ENCODE measurements at regions not wholly inside any gene's neighbourhood (a gene's known extent, or its start where the extent isn't known, plus 50 kb on each side); places are given as distances from the start of the nearest gene placed in this dataset.

DNA sequence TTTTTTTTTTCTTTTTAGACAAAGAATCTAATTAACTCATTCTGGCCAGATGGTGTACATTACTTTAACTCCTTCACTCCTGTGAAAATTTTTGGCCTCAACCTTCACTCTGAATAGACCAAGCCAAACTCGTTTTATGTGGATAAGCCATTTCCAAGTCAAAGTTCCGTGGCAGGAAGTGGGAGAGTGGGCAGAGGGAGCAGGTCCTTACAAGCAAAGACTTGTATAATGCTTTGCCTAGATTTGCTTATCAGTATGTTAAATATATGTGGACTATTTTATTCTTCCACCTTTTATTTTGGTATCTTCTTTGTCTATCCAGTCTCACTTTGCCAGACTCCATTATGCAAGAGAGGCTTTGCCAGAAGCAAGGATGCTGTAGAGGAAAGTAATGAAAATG, 178.1 kb upstream of the TNP1 start:
- no peak for TF ChIP-seq POLR2AphosphoS5 (IDR thresholded peaks at IDR 0.05)
- no peak for TF ChIP-seq POLR2A (IDR thresholded peaks at IDR 0.05)
- TF ChIP-seq, protein P1, sequence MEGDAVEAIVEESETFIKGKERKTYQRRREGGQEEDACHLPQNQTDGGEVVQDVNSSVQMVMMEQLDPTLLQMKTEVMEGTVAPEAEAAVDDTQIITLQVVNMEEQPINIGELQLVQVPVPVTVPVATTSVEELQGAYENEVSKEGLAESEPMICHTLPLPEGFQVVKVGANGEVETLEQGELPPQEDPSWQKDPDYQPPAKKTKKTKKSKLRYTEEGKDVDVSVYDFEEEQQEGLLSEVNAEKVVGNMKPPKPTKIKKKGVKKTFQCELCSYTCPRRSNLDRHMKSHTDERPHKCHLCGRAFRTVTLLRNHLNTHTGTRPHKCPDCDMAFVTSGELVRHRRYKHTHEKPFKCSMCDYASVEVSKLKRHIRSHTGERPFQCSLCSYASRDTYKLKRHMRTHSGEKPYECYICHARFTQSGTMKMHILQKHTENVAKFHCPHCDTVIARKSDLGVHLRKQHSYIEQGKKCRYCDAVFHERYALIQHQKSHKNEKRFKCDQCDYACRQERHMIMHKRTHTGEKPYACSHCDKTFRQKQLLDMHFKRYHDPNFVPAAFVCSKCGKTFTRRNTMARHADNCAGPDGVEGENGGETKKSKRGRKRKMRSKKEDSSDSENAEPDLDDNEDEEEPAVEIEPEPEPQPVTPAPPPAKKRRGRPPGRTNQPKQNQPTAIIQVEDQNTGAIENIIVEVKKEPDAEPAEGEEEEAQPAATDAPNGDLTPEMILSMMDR (IDR thresholded peaks at IDR 0.05): no peak
- no peak for TF ChIP-seq EP300 (IDR thresholded peaks at IDR 0.05)
